IMR-90 (cell line): ENCODE measurements at regions not wholly inside any gene's neighbourhood (a gene's known extent, or its start where the extent isn't known, plus 50 kb on each side); places are given as distances from the start of the nearest gene placed in this dataset.

Source experiments
- ATAC-seq: fragments of 200-7000 bp; cut with Tn5 transposase; 2 replicates; pipeline ENCODE4 v1.9.1; 2020; ENCODE audit warnings: low read depth, mild to moderate bottlenecking, moderate library complexity
- BruUV-seq: library from RNA; stranded (reverse); fragments of 400-500 nt; replicated peaks from 2 replicates; lab custom pipeline; 2021; lab: Mats Ljungman, UMichigan
- CTCF ChIA-PET: fragments of 300-600 bp; formaldehyde crosslinking; extraction: SDS; loops from one replicate; lab custom pipeline; 2021; ENCODE audit warnings: antibody characterized with exemption; lab: Yijun Ruan, JAX
- POLR2A ChIA-PET: fragments of 300-600 bp; sonication (Branson Sonifier 250); formaldehyde crosslinking; loops from one replicate; lab custom pipeline; 2022; ENCODE audit warnings: antibody characterized with exemption; ENCODE audit not compliant: unreplicated experiment; lab: Charles Lee
- DNase-seq: peaks from one replicate; pipeline ENCODE4 v3.0.0; 2013
- H2AFZ ChIP-seq: replicated peaks from 2 replicates; pipeline ENCODE3; 2013; ENCODE audit warnings: low read length, mild to moderate bottlenecking; ENCODE audit not compliant: poor library complexity
- H2AK5ac ChIP-seq: 2 replicates; pipeline ENCODE4 v1.6.1; 2013; ENCODE audit warnings: low read depth, low read length, inconsistent platforms
- H2AK9ac ChIP-seq: replicated peaks from 2 replicates; pipeline ENCODE3; 2013; ENCODE audit warnings: mild to moderate bottlenecking, low read depth, low read length, moderate library complexity; ENCODE audit not compliant: poor library complexity
- H2BK120ac ChIP-seq: 2 replicates; pipeline ENCODE4 v1.6.1; 2013; ENCODE audit warnings: low read depth, low read length, inconsistent platforms
- H2BK15ac ChIP-seq: 3 replicates; pipeline ENCODE4 v1.6.1; 2013; ENCODE audit warnings: low read depth, low read length, inconsistent platforms
- H2BK20ac ChIP-seq: 2 replicates; pipeline ENCODE4 v1.6.1; 2013; ENCODE audit warnings: low read depth, mild to moderate bottlenecking, inconsistent platforms, low read length, moderate library complexity
- H2BK5ac ChIP-seq: 2 replicates; pipeline ENCODE4 v1.6.1; 2013; ENCODE audit warnings: mild to moderate bottlenecking, low read depth, low read length, inconsistent platforms; ENCODE audit not compliant: poor library complexity, severe bottlenecking
- H3K14ac ChIP-seq: replicated peaks from 2 replicates; pipeline ENCODE4 v1.6.1; 2013; ENCODE audit warnings: low read depth, low read length, inconsistent platforms
- H3K18ac ChIP-seq: 2 replicates; pipeline ENCODE4 v1.6.1; 2013; ENCODE audit warnings: low read depth, low read length, control low read depth
- H3K23ac ChIP-seq: 2 replicates; pipeline ENCODE4 v1.6.1; 2013; ENCODE audit warnings: low read depth, low read length, inconsistent platforms
- H3K27ac ChIP-seq: 2 replicates; pipeline ENCODE4 v1.5.1; 2013; ENCODE audit warnings: mild to moderate bottlenecking, control low read depth, low read length; ENCODE audit not compliant: insufficient read depth
- H3K27me3 ChIP-seq: 2 replicates; pipeline ENCODE4 v1.6.1; 2013; ENCODE audit warnings: low read length; ENCODE audit not compliant: control insufficient read depth, insufficient read depth
- H3K36me3 ChIP-seq: 2 replicates; pipeline ENCODE4 v1.6.1; 2013; ENCODE audit warnings: low read length, mixed read lengths; ENCODE audit not compliant: control insufficient read depth, insufficient read depth
- H3K4ac ChIP-seq: 2 replicates; pipeline ENCODE4 v1.6.1; 2013; ENCODE audit warnings: low read depth, low read length, inconsistent platforms
- H3K4me1 ChIP-seq: 2 replicates; pipeline ENCODE4 v1.6.1; 2013; ENCODE audit warnings: low read length, mixed read lengths; ENCODE audit not compliant: control insufficient read depth, insufficient read depth
- H3K4me2 ChIP-seq: 2 replicates; pipeline ENCODE4 v1.6.1; 2013; ENCODE audit warnings: low read depth, mild to moderate bottlenecking, control low read depth, low read length, moderate library complexity
- H3K4me3 ChIP-seq: 2 replicates; pipeline ENCODE4 v1.5.1; 2013; ENCODE audit warnings: low read depth, mild to moderate bottlenecking, control low read depth, low read length, moderate library complexity; ENCODE audit not compliant: insufficient read depth
- H3K56ac ChIP-seq: 2 replicates; pipeline ENCODE4 v1.6.1; 2013; ENCODE audit warnings: low read length, inconsistent platforms; ENCODE audit not compliant: insufficient read depth; ENCODE audit errors: extremely low read depth
- H3K79me1 ChIP-seq, 2 experiments: 2 replicates each; pipeline ENCODE4 v1.6.1; 2013; ENCODE audit warnings: low read length in 2 of 2, inconsistent platforms in 1 of 2, low read depth in 1 of 2
- H3K9ac ChIP-seq: 2 replicates; pipeline ENCODE4 v1.6.1; 2013; ENCODE audit warnings: low read depth, low read length, control low read depth
- H3K9me1 ChIP-seq: 2 replicates; pipeline ENCODE4 v1.6.1; 2013; ENCODE audit warnings: low read length, inconsistent platforms; ENCODE audit not compliant: insufficient read depth
- H3K9me3 ChIP-seq: 2 replicates; pipeline ENCODE4 v1.6.1; 2013; ENCODE audit warnings: low read length; ENCODE audit not compliant: control insufficient read depth, insufficient read depth
- H4K20me1 ChIP-seq: 2 replicates; pipeline ENCODE4 v1.6.1; 2013; ENCODE audit warnings: low read length, inconsistent platforms; ENCODE audit not compliant: insufficient read depth
- H4K5ac ChIP-seq: 2 replicates; pipeline ENCODE4 v1.6.1; 2013; ENCODE audit warnings: mild to moderate bottlenecking, low read depth, low read length, control low read depth
- H4K8ac ChIP-seq, 2 experiments: 2 replicates each; pipeline ENCODE4 v1.6.1; 2013; ENCODE audit warnings: low read depth in 2 of 2, low read length in 2 of 2, control low read depth in 1 of 2, inconsistent platforms in 1 of 2
- H4K91ac ChIP-seq: 2 replicates; pipeline ENCODE4 v1.6.1; 2013; ENCODE audit warnings: low read depth, low read length, inconsistent platforms; ENCODE audit not compliant: insufficient read depth
- CHD1 ChIP-seq: IDR thresholded peaks from 2 replicates; pipeline ENCODE4 v1.6.1; 2012; ENCODE audit warnings: low read depth, low read length, improper control_type of control experiment
- FOS ChIP-seq: fragments of 150-350 bp; IDR thresholded peaks from 2 replicates; pipeline ENCODE4 v1.6.1; 2016; ENCODE audit warnings: low read depth, low read length
- MAZ ChIP-seq: IDR thresholded peaks from 2 replicates; pipeline ENCODE4 v1.6.1; 2012; ENCODE audit warnings: low read depth, mild to moderate bottlenecking, low read length, improper control_type of control experiment, moderate library complexity, borderline replicate concordance
- MXI1 ChIP-seq: IDR thresholded peaks from 2 replicates; pipeline ENCODE4 v1.6.1; 2012; ENCODE audit warnings: low read depth, mild to moderate bottlenecking, low read length, moderate library complexity, borderline replicate concordance
- NFE2L2 ChIP-seq: fragments of 150-350 bp; IDR thresholded peaks from 2 replicates; pipeline ENCODE4 v1.6.1; 2016; ENCODE audit warnings: low read depth, mild to moderate bottlenecking, low read length
- POLR2A ChIP-seq: IDR thresholded peaks from 2 replicates; pipeline ENCODE4 v1.6.1; 2012; ENCODE audit warnings: mild to moderate bottlenecking, low read depth, low read length
- RAD21 ChIP-seq: IDR thresholded peaks from 2 replicates; pipeline ENCODE4 v1.6.1; 2012; ENCODE audit warnings: low read length, improper control_type of control experiment
- RCOR1 ChIP-seq: IDR thresholded peaks from 2 replicates; pipeline ENCODE4 v1.6.1; 2012; ENCODE audit warnings: mild to moderate bottlenecking, low read length, improper control_type of control experiment; ENCODE audit not compliant: insufficient replicate concordance
- RFX5 ChIP-seq: IDR thresholded peaks from 2 replicates; pipeline ENCODE4 v1.8.0; 2012; ENCODE audit warnings: low read depth, mild to moderate bottlenecking, low read length, moderate library complexity
- SMC3 ChIP-seq: fragments of 150-350 bp; IDR thresholded peaks from 2 replicates; pipeline ENCODE4 v1.6.1; 2016; ENCODE audit warnings: low read depth, mild to moderate bottlenecking, antibody characterized with exemption, low read length, moderate library complexity
- dilution Hi-C: fragments of 300-500 bp; cut with HindIII; formaldehyde crosslinking; loops from one replicate; pipeline ENCODE4 v1.14.3; 2018; ENCODE audit warnings: low sequenced_read_pairs; ENCODE audit not compliant: unreplicated experiment
- in situ Hi-C: fragments of 300-500 bp; cut with MboI; formaldehyde crosslinking; loops from 3 replicates; pipeline ENCODE4 v1.14.3; 2019; ENCODE audit warnings: low sequenced_read_pairs, inconsistent platforms, mixed read lengths
- intact Hi-C: fragments of 100-400 bp; cut with micrococcal nuclease; formaldehyde crosslinking; loops from 2 replicates; pipeline ENCODE4 v1.10.0; 2022
- TF ChIP-seq, protein P1 (sequence below): conservative IDR thresholded peaks from 2 replicates; pipeline ENCODE4 v1.5.1; 2012; ENCODE audit warnings: mild to moderate bottlenecking, low read depth, low read length, improper control_type of control experiment
- TF ChIP-seq, protein P2 (sequence below): fragments of 150-350 bp; IDR thresholded peaks from 2 replicates; pipeline ENCODE4 v1.6.1; 2016; ENCODE audit warnings: low read depth, mild to moderate bottlenecking, low read length, moderate library complexity, borderline replicate concordance

DNA sequence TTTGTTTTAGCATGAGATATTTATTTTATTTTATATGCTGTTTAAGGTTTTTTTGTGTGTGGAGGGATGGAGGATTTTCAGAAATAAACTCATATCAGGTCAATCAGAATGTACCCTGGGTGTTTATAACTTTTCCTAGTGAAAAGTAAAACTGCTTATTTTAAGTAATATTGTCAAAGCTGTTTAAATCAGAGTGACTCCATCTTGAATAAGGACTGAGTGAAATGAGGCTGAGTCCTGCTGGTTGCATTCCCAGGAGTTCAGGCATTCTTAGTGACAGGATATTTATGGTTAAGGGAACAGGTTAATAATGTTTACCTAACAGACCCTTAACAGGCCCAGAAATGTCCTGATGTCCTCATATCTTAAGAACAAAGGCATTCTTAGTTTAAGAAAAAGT is 1160.9 kb upstream of the PCDH7 start:
- BruUV-seq, result no TSS peak
- ATAC-seq, result no peak; the same call in 1 of the 2 replicates
- no peak for DNase-seq
- Histone ChIP-seq H4K20me1 (no peaks in the 10 kb centered on the region), H3K27ac (no peak overlapping the region), H2BK20ac (no peak overlapping the region), H3K4me1 (no peaks in the 10 kb centered on the region), H2BK15ac (no peak overlapping the region), H3K56ac (no peak overlapping the region), H2AFZ (no peak overlapping the region), H3K79me1 (no peaks in the 10 kb centered on the region), H4K91ac (no peak overlapping the region), H2BK120ac (no peak overlapping the region), H3K23ac (no peak overlapping the region), H2AK5ac (no peak overlapping the region), H3K27me3 (no peaks in the 10 kb centered on the region), H3K4ac (no peak overlapping the region), H4K8ac (no peak overlapping the region), H3K9ac (no peak overlapping the region), H3K18ac (no peak overlapping the region), H4K5ac (no peak overlapping the region), H3K36me3 (no peaks in the 10 kb centered on the region), H3K14ac (no peak overlapping the region), H3K4me2 (no peak overlapping the region), H2BK5ac (no peak overlapping the region), H2AK9ac (no peak overlapping the region), H3K4me3 (no peak overlapping the region), H3K9me3 (no peaks in the 10 kb centered on the region), H3K9me1 (no peaks in the 10 kb centered on the region)
- intact Hi-C loops (no loop called here), in situ Hi-C loops (no loop called here), dilution Hi-C loops (no loop called here)
- CTCF ChIA-PET, result no interaction called here
- TF ChIP-seq, protein P1, sequence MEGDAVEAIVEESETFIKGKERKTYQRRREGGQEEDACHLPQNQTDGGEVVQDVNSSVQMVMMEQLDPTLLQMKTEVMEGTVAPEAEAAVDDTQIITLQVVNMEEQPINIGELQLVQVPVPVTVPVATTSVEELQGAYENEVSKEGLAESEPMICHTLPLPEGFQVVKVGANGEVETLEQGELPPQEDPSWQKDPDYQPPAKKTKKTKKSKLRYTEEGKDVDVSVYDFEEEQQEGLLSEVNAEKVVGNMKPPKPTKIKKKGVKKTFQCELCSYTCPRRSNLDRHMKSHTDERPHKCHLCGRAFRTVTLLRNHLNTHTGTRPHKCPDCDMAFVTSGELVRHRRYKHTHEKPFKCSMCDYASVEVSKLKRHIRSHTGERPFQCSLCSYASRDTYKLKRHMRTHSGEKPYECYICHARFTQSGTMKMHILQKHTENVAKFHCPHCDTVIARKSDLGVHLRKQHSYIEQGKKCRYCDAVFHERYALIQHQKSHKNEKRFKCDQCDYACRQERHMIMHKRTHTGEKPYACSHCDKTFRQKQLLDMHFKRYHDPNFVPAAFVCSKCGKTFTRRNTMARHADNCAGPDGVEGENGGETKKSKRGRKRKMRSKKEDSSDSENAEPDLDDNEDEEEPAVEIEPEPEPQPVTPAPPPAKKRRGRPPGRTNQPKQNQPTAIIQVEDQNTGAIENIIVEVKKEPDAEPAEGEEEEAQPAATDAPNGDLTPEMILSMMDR, result no peak
- no peak for TF ChIP-seq RAD21
- no peak for TF ChIP-seq FOS
- TF ChIP-seq SMC3, result no peak
- no peak for TF ChIP-seq POLR2A
- no peak for TF ChIP-seq CHD1
- no peak for TF ChIP-seq NFE2L2
- TF ChIP-seq RCOR1, result no peak
- no peak for TF ChIP-seq MXI1
- TF ChIP-seq, protein P2, sequence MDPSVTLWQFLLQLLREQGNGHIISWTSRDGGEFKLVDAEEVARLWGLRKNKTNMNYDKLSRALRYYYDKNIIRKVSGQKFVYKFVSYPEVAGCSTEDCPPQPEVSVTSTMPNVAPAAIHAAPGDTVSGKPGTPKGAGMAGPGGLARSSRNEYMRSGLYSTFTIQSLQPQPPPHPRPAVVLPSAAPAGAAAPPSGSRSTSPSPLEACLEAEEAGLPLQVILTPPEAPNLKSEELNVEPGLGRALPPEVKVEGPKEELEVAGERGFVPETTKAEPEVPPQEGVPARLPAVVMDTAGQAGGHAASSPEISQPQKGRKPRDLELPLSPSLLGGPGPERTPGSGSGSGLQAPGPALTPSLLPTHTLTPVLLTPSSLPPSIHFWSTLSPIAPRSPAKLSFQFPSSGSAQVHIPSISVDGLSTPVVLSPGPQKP, result no peak
- TF ChIP-seq RFX5, result no peak
- TF ChIP-seq MAZ, result no peak
- POLR2A ChIA-PET, result no interaction called here
